ENCODE measurements at regions not wholly inside any gene's neighbourhood (a gene's known extent, or its start where the extent isn't known, plus 50 kb on each side); places are given as distances from the start of the nearest gene placed in this dataset.

- no peak for TF ChIP-seq SUZ12 (IDR thresholded peaks at IDR 0.05; ENCODE audit: extremely low read depth, insufficient read depth, insufficient read length)
- no peak for TF ChIP-seq ZNF274 (IDR thresholded peaks at IDR 0.05; ENCODE audit: low read depth, low read length)
These were observed 101.9 kb downstream of the MTRR start for GRCh38 chr5:7970816-7971215.
